Neuronal stem cell (in vitro differentiated cells): ENCODE measurements at regions not wholly inside any gene's neighbourhood (a gene's known extent, or its start where the extent isn't known, plus 50 kb on each side); places are given as distances from the start of the nearest gene placed in this dataset.

Experiments
- DNase-seq: peaks from one replicate; pipeline ENCODE4 v3.0.0-alpha.2; 2013; ENCODE audit warnings: low spot score
- H2AFZ ChIP-seq: one replicate; pipeline ENCODE4 v1.6.1; 2013; ENCODE audit warnings: mild to moderate bottlenecking, low read length, inconsistent platforms
- H2AK5ac ChIP-seq: 2 replicates; pipeline ENCODE4 v1.6.1; 2013; ENCODE audit warnings: low read depth, mild to moderate bottlenecking, inconsistent platforms, low read length, moderate library complexity, mixed read lengths
- H2BK120ac ChIP-seq: 2 replicates; pipeline ENCODE4 v1.6.1; 2013; ENCODE audit warnings: low read depth, mild to moderate bottlenecking, inconsistent platforms, low read length, moderate library complexity, mixed read lengths
- H2BK12ac ChIP-seq: one replicate; pipeline ENCODE4 v1.6.1; 2013; ENCODE audit warnings: low read length, inconsistent platforms
- H2BK15ac ChIP-seq: 2 replicates; pipeline ENCODE4 v1.6.1; 2013; ENCODE audit warnings: mild to moderate bottlenecking, low read length, inconsistent platforms, mixed read lengths
- H2BK5ac ChIP-seq: one replicate; pipeline ENCODE4 v1.6.1; 2013; ENCODE audit warnings: inconsistent platforms, mild to moderate bottlenecking, low read length, moderate library complexity
- H3K14ac ChIP-seq: one replicate; pipeline ENCODE4 v1.6.1; 2013; ENCODE audit warnings: low read length, inconsistent platforms
- H3K18ac ChIP-seq: 2 replicates; pipeline ENCODE4 v1.6.1; 2013; ENCODE audit warnings: low read length, inconsistent platforms
- H3K23ac ChIP-seq: 2 replicates; pipeline ENCODE4 v1.6.1; 2013; ENCODE audit warnings: low read depth, mild to moderate bottlenecking, mixed read lengths, low read length, inconsistent platforms; ENCODE audit not compliant: poor library complexity
- H3K27ac ChIP-seq: replicated peaks from 3 replicates; pipeline ENCODE4 v1.5.1; 2013; ENCODE audit warnings: low read length, inconsistent platforms
- H3K27me3 ChIP-seq, 3 experiments: 2 replicates each; pipeline ENCODE4 v1.6.1; 2013; ENCODE audit warnings: low read length in 3 of 3, mild to moderate bottlenecking in 2 of 3, inconsistent platforms in 1 of 3, low read depth in 1 of 3, mixed read lengths in 1 of 3, moderate library complexity in 1 of 3; ENCODE audit not compliant: control insufficient read depth in 3 of 3, insufficient read depth in 3 of 3
- H3K36me3 ChIP-seq, 2 donors: replicated peaks in 1 of 2; 2 replicates each; pipeline ENCODE4 v1.6.1; 2013; ENCODE audit warnings: low read length in 2 of 2; ENCODE audit not compliant: control insufficient read depth in 2 of 2, insufficient read depth in 2 of 2
- H3K4ac ChIP-seq: 2 replicates; pipeline ENCODE4 v1.6.1; 2013; ENCODE audit warnings: inconsistent platforms, mild to moderate bottlenecking, low read length, moderate library complexity
- H3K4me1 ChIP-seq, 2 donors: 1 replicate in 1 of 2; 2 replicates in 1 of 2; pipeline ENCODE4 v1.6.1; 2013; ENCODE audit warnings: low read length in 2 of 2, low read depth in 1 of 2; ENCODE audit not compliant: control insufficient read depth in 2 of 2, insufficient read depth in 1 of 2
- H3K4me2 ChIP-seq: one replicate; pipeline ENCODE4 v1.6.1; 2013; ENCODE audit warnings: mild to moderate bottlenecking, low read length, inconsistent platforms; ENCODE audit not compliant: insufficient read depth, poor library complexity, severe bottlenecking
- H3K4me3 ChIP-seq, 2 donors: 2 replicates each; pipeline ENCODE4 v1.5.1; 2013; ENCODE audit warnings: low read length in 2 of 2, mild to moderate bottlenecking in 2 of 2, inconsistent platforms in 1 of 2, moderate library complexity in 1 of 2
- H3K79me1 ChIP-seq: one replicate; pipeline ENCODE4 v1.6.1; 2013; ENCODE audit warnings: low read depth, mild to moderate bottlenecking, inconsistent platforms, low read length, moderate library complexity
- H3K9ac ChIP-seq: one replicate; pipeline ENCODE4 v1.6.1; 2013; ENCODE audit warnings: mild to moderate bottlenecking, low read depth, low read length, inconsistent platforms; ENCODE audit not compliant: poor library complexity
- H3K9me3 ChIP-seq, 2 donors: replicated peaks in 1 of 2; 2 replicates each; pipeline versions ENCODE3 to v1.6.1; 2013; ENCODE audit warnings: low read length in 2 of 2, mild to moderate bottlenecking in 2 of 2, inconsistent platforms in 1 of 2, low read depth in 1 of 2, mixed read lengths in 1 of 2, moderate library complexity in 1 of 2; ENCODE audit not compliant: control insufficient read depth in 2 of 2, insufficient read depth in 1 of 2
- H4K8ac ChIP-seq: one replicate; pipeline ENCODE4 v1.6.1; 2013; ENCODE audit warnings: low read depth, mild to moderate bottlenecking, inconsistent platforms, low read length, moderate library complexity
- H4K91ac ChIP-seq: one replicate; pipeline ENCODE4 v1.6.1; 2013; ENCODE audit warnings: low read length, low read depth, mild to moderate bottlenecking, inconsistent platforms; ENCODE audit not compliant: poor library complexity
- WGBS, 2 donors: extraction: QIAGEN DNeasy Blood & Tissue Kit; methylation state at CpG; one replicate each; pipeline ENCODE4 v1.1.7; 2013; ENCODE audit warnings: missing lambda C conversion rate in 2 of 2, mixed read lengths in 1 of 2; ENCODE audit not compliant: insufficient read length in 2 of 2, insufficient replicate concordance in 1 of 2; ENCODE audit errors: extremely low coverage in 2 of 2; 5-methylcytosine and 5-hydroxymethylcytosine counted together

GRCh38 chr13:33471204-33471603 lies 185.6 kb upstream of the STARD13 start:
- H3K4me2 ChIP-seq: no peak overlapping the region
- no peaks in the 10 kb centered on the region for H3K4me1 ChIP-seq
- no peaks in the 10 kb centered on the region for H3K79me1 ChIP-seq
- DNase-seq: no peak
- no peak overlapping the region for H3K4ac ChIP-seq
- H3K36me3 ChIP-seq: no peaks in the 10 kb centered on the region
- no peak overlapping the region for H4K8ac ChIP-seq
- H4K91ac ChIP-seq: no peak overlapping the region
- H2AK5ac ChIP-seq: no peak overlapping the region
- no peak overlapping the region for H2BK12ac ChIP-seq
- no peaks in the 10 kb centered on the region for H3K27me3 ChIP-seq
- H3K9me3 ChIP-seq: no peaks in the 10 kb centered on the region
- H3K23ac ChIP-seq: no peak overlapping the region
- no peak overlapping the region for H2AFZ ChIP-seq
- no peak overlapping the region for H2BK5ac ChIP-seq
- no peak overlapping the region for H3K4me3 ChIP-seq
- no peak overlapping the region for H2BK120ac ChIP-seq
- H3K27ac ChIP-seq: no peak overlapping the region
- no peak overlapping the region for H3K18ac ChIP-seq
- H3K14ac ChIP-seq: no peak overlapping the region
- H3K9ac ChIP-seq: no peak overlapping the region
- H2BK15ac ChIP-seq: no peak overlapping the region

GRCh38 chr13:33472446-33472845 lies 186.9 kb upstream of the STARD13 start:
- no peak overlapping the region for H3K14ac ChIP-seq
- no peak overlapping the region for H3K4me3 ChIP-seq
- H3K4me1 ChIP-seq: no peaks in the 10 kb centered on the region
- no peak overlapping the region for H3K4me2 ChIP-seq
- no peak overlapping the region for H3K9ac ChIP-seq
- no peak overlapping the region for H2BK5ac ChIP-seq
- no peaks in the 10 kb centered on the region for H3K27me3 ChIP-seq
- H3K18ac ChIP-seq: no peak overlapping the region
- H3K79me1 ChIP-seq: no peaks in the 10 kb centered on the region
- no peak overlapping the region for H4K8ac ChIP-seq
- no peak overlapping the region for H3K4ac ChIP-seq
- H2BK120ac ChIP-seq: no peak overlapping the region
- no peak overlapping the region for H4K91ac ChIP-seq
- no peaks in the 10 kb centered on the region for H3K9me3 ChIP-seq
- H2AFZ ChIP-seq: no peak overlapping the region
- H3K27ac ChIP-seq: no peak overlapping the region
- no peaks in the 10 kb centered on the region for H3K36me3 ChIP-seq
- no peak for DNase-seq
- no CpG with 5 or more reads among the region's 3 CpGs for WGBS, 2 donors
- no peak overlapping the region for H2BK15ac ChIP-seq
- no peak overlapping the region for H2AK5ac ChIP-seq
- no peak overlapping the region for H3K23ac ChIP-seq
- H2BK12ac ChIP-seq: no peak overlapping the region

GRCh38 chr13:33479105-33479504 lies 193.6 kb upstream of the STARD13 start:
- H3K27me3 ChIP-seq: no peaks in the 10 kb centered on the region
- no peak overlapping the region for H2BK15ac ChIP-seq
- no peak overlapping the region for H2BK120ac ChIP-seq
- H3K23ac ChIP-seq: no peak overlapping the region
- H4K91ac ChIP-seq: no peak overlapping the region
- H3K4me3 ChIP-seq: no peak overlapping the region
- H3K27ac ChIP-seq: no peak overlapping the region
- no peak overlapping the region for H3K4me2 ChIP-seq
- H3K79me1 ChIP-seq: no peaks in the 10 kb centered on the region
- no peaks in the 10 kb centered on the region for H3K4me1 ChIP-seq
- no peak overlapping the region for H4K8ac ChIP-seq
- no peak overlapping the region for H2AFZ ChIP-seq
- no peak overlapping the region for H2BK12ac ChIP-seq
- H3K18ac ChIP-seq: no peak overlapping the region
- H3K14ac ChIP-seq: no peak overlapping the region
- no peaks in the 10 kb centered on the region for H3K36me3 ChIP-seq
- peaks cover 2 to 6% of the 10 kb centered on the region in 2 donors for H3K9me3 ChIP-seq
- no peak overlapping the region for H2BK5ac ChIP-seq
- no peak for DNase-seq
- no peak overlapping the region for H2AK5ac ChIP-seq
- H3K9ac ChIP-seq: no peak overlapping the region
- no peak overlapping the region for H3K4ac ChIP-seq
- WGBS, 2 donors: no CpG with 5 or more reads among the region's 4 CpGs

GRCh38 chr13:33480561-33480960 lies 195.0 kb upstream of the STARD13 start:
- Histone ChIP-seq H3K27me3 (no peaks in the 10 kb centered on the region), H2BK5ac (no peak overlapping the region), H2BK15ac (no peak overlapping the region), H3K9me3 (peaks cover 7 to 8% of the 10 kb centered on the region in 2 donors), H3K79me1 (no peaks in the 10 kb centered on the region), H2BK120ac (no peak overlapping the region), H3K4me2 (no peak overlapping the region), H2BK12ac (no peak overlapping the region), H3K4me1 (no peaks in the 10 kb centered on the region), H3K27ac (no peak overlapping the region), H3K14ac (no peak overlapping the region), H3K9ac (no peak overlapping the region), H3K4ac (no peak overlapping the region), H3K18ac (no peak overlapping the region), H3K23ac (no peak overlapping the region), H4K91ac (no peak overlapping the region), H4K8ac (no peak overlapping the region), H2AFZ (no peak overlapping the region), H3K4me3 (no peak overlapping the region), H3K36me3 (no peaks in the 10 kb centered on the region), H2AK5ac (no peak overlapping the region)
- no peak for DNase-seq
- WGBS, 2 donors: no CpG with 5 or more reads among the region's 1 CpG
